Skeletal muscle cell (primary cell): ENCODE measurements at regions not wholly inside any gene's neighbourhood (a gene's known extent, or its start where the extent isn't known, plus 50 kb on each side); places are given as distances from the start of the nearest gene placed in this dataset.

Experiments
- DNase-seq: peaks from one replicate; pipeline ENCODE4 v3.0.0-alpha.2; 2010; ENCODE audit warnings: low read depth
- H3K4me3 ChIP-seq: 2 replicates; pipeline ENCODE4 v1.5.1; 2011; ENCODE audit warnings: low read depth, mild to moderate bottlenecking, control low read depth, low read length, moderate library complexity

DNA sequence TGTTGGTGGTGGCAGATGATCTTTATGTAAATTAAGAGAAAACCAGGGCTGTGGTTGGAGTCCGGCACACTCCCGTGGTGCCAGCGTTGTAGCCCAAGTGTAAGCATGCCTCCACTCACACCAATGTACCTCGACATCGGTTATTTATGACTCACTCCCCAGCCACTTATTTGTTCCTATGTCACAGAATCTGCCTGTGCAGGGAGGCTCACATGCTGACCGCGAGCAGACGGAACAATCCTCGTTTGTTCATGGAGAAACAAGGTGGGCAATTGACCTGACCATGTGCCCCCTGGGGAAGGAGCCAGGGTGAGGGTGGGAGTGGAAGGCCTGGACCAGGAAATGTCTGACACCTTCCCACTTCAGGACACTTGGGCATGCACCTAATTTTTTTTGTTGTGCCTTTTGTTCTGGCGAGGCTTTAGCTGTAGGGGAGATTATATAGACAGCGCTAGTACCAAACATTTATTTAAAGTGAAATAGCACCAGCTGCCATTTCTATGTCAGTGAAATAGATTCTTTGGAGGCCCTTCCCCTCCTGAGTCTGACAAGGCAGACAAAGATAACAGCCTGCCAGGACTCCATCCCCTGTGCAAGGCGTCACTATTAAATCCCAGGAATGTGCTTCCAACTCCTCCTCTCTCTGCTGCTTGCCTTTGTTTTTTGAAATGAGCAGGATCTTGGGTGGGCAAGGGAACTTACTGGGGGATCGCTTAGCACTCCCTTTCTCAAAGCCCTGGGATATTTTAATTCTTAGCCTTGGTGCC lies 394.2 kb downstream of the FGF9 start:
- no peak overlapping the region for H3K4me3 ChIP-seq
- no peak for DNase-seq

DNA sequence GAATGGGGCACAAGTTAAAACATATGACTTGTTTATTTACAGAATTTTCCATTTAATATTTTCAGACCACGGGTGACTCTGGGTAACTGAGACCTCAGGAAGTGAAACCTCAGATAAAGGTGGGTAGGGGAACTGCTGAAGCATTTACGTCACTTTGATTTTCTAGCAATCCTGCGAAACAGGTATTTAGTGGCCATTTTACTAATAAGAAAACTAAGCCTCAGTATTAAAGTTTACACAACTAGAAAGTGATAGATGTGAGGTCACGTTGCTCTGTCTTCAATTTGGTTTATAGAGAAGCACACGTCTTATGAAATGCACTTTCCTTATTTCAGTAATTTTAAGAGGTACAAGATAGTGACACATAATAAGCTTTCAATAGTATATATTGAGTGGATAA lies 402.8 kb downstream of the FGF9 start:
- H3K4me3 ChIP-seq: no peak overlapping the region
- DNase-seq: no peak

DNA sequence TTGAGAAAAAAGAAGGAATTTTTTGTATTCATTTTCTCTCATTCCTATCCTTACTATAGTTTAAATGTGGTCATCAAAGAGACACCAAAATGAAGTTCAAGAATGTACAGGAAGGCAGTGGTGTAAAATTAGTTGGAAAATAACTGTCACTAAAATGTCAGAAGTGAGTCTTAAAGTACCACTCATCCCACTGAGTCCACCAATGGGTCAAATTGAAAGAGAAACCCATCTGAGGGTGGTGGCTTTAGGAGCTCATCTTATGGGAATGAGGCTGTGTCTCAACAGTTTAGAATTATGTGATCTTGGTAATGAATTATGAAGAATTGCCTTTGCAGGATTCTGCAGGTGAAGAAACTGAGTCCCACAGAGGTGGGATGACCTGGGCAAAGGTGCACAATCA lies 403.5 kb downstream of the FGF9 start:
- no peak overlapping the region for H3K4me3 ChIP-seq
- DNase-seq: no peak

DNA sequence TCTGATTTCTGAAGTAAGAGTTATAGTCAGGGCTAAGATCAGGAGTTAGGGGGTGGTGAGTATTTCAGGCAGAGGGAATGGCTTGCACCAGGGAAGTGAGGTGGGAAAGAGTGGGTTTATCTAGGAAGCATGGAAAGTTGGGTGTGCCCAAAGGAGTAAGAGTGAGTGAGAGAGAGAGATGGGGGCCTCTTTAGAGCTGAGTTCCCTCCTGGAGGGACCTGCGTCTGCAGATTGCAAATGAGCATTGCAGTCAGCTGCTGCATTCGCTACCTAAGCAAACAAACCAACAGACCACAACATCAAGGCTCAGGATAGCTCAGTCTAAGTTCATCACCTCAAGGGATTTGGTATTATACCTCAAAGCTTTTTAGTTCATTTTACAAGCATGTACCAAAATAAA lies 405.8 kb downstream of the FGF9 start:
- no peak for DNase-seq
- H3K4me3 ChIP-seq: no peak overlapping the region

DNA sequence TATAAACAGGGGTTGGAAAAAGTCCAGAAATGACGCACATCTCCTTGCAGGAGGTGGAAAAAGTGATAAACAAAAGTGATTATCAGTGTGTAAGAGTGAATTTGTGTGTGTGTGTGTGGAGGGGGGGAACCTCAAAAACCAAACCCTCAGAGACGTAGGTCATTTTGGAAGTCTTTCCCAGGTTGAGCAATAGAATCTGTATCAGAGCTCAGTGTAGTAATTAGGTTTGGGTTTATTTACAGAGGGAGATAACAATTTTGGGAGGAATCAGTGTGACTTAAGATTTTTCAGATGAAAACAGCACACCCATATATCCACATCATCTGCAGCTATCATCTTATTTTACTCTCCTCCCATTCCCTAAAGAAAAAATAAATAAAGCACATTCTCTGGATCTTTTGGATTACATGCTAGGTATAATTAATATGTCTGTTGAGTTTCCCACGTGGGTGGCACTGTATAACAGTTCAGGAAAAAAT lies 406.4 kb downstream of the FGF9 start:
- no peak for DNase-seq
- no peak overlapping the region for H3K4me3 ChIP-seq

DNA sequence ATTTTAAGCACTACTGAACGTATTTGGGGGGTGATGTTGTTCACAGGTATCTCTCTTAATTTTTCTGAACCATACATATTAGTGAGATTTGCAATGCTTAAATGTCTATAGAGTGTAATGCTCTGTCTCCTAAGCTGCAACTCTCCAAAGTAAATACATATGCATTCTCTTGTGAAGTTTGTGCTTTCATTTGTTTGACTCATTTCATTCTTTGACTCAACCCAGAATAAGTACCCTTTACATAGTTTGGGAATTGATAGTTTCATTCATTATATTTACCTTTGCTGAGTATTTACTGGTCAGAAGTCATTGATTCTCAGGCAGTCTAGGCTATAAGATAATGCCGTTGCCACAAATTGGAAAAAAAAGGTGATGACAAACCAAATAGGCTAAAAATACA lies 406.9 kb downstream of the FGF9 start:
- H3K4me3 ChIP-seq: no peak overlapping the region
- no peak for DNase-seq

DNA sequence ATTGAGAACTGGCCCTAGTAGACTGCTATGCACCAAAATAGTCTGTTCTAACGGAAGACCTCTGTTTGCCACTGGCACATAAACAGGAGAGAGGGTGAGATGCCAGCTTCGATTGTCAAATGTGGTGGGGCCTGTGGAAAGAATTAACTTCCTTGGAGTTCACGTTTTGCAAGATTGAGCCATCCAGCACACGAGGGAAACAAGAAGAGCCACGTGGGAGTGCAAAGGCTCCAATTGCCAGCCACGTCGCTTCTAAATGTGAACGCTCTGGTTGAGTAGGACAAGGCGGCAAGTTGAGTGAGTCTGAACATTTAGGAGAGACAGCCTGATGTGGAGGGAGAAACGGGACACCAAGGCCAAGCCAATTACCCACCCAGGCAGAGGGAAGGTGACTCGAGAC lies 409.1 kb downstream of the FGF9 start:
- no peak for DNase-seq
- no peak overlapping the region for H3K4me3 ChIP-seq

DNA sequence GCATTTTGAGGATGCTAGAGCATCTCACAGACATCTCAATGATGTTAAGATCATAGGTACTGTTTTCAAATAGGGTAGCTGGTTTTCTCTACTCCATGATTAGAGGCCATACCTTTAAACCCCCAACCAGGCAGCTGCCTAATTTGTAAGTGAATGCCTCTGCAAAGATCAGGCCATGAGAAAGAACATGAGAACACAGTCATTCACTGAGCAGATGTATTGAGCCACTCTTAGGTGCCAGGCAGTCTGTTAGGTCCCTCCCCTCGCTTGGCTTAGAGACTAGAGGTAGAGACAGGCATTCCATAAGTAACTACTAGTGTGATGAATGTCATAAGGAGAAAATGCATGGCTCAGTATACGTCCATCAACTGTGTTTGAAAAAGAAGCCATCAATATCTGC lies 410.0 kb downstream of the FGF9 start:
- no peak for DNase-seq
- H3K4me3 ChIP-seq: no peak overlapping the region

DNA sequence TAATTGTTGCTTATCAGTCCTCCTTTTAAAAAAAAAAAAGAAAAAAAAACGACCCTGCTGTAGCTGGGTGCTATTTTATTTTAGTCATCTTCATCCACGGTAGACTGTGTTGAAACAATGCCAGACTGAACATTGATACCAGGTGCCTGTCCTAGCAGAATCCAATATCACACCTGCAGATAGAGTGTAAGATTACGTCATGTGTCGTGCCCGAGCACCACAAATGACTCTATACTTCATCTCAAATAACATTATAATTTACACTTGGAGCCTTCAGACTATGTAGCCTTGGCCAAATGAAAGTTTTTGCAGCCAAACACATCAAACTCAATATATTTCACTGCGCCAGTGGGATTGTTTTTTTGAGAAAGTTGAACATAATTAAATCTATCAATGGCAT lies 410.6 kb downstream of the FGF9 start:
- H3K4me3 ChIP-seq: no peak overlapping the region
- no peak for DNase-seq

DNA sequence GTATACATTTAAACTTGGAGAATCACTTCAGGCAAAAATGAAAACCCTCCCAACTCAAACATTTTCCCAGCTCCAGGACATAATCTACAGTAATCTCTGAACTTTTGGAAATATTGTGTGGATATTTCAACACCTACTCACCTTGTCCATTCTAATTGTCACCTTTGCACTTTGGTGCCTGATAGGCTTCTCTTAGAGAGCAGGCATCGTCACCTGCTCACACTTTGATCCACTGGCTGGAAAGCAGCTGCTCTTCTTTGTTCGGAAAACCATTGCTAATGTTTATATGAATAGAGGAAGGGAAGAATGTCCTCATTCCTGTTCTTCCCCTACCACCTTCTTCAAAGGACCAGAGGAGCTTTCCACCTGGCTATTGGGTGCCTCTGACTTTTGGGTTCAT lies 411.2 kb downstream of the FGF9 start:
- DNase-seq: no peak
- H3K4me3 ChIP-seq: no peak overlapping the region

DNA sequence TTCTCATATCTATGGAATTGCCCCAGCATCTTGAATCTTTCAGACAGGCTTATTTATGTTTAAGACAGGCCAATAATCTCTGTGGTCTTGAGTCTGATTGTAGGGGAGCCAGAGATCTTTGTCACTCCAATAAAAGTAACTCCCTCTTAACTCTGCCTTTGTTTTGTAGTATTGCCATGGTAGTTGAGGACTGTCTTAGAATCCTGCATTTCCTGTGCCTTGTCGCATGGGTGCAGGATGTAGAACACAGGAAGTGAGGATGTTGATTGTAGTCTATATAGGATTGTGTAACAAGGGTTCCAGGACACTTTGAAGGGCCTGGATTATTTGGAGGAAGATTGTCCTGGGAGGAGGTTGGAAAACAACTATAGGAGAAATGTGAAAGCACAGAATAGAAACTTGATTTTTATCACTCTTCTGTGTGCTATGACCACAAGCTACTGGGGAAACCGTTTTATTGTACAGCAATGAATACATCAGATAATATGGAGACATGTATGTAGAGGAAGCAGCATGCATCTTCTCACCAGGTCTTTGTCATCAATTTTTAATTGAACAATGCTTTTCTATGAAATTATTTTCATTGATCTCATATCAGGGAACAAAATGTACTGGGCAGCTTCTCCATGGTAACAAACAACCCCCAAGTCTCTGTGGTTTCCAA lies 411.7 kb downstream of the FGF9 start:
- no peak for DNase-seq
- H3K4me3 ChIP-seq: no peak overlapping the region

DNA sequence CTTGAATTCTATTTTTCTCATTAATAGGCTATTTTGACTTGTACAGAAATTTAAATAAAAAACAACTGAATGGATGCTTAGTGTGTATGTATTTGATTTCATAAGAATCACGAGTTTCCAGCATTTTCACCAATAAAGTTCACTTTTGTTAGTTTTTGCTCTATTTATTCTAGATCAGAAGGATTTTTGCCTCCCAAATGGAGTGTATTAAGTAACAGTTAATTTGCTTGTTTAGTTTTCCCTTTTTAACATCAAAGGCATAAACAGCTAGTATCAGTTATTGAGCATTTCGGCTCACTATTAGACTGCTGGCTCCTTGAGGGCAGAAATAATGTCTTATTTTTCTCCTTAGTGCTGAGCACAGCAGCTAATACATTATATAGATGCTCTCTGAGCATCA lies 414.1 kb downstream of the FGF9 start:
- DNase-seq: no peak
- no peak overlapping the region for H3K4me3 ChIP-seq

DNA sequence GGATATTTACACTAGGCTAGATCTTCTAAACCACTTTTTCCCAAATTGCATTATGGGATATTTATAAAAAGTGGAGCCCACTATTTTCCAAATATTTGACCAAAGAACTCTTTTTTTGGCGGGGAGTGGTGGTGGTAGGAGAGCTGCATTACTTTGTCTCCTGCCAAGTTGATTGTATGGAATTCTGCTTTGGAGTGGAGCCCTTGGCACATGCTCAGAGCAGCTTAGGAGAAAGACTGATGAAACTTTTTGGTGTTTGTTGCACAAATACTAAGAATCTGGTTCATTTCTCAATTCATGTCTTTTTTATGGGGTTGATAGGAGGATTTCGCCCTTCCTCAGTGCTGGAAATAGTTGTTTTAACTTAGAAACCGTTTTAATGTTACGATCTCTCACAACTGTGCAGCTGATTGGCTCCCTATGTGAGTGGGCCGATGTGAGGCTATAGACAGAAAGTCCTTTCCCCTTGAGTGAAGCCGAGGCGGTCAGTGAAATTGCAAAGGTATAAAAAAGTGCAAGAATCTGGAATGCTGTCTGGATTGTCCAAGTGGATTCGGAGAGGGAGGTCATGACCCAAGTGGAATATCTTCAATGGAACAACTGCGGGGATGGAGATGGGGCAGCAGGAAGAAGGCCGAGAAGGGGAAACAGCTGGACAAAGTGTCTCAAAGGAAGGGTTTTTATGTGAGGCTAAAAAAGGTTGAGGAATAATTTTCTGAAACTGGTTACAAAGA lies 415.9 kb downstream of the FGF9 start:
- DNase-seq: no peak
- no peak overlapping the region for H3K4me3 ChIP-seq

DNA sequence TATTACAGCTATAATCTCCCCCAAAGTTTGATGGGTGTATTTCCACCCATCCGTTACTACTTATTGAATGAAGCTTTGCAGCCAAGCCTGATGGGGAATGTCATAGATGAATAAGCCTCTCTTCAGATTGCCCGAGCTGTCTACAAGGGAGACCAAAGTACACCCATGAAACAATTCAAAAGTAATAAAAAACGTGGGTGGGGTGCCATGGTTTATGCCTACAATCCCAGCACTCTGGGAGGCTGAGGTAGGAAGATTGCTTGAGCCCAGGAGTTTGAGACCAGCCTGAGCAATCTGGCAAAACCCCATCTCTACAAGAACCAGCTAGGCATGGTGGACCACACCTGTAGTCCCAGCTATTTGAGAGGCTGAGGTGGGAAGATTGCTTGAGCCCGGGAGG lies 419.2 kb downstream of the FGF9 start:
- DNase-seq: no peak
- no peak overlapping the region for H3K4me3 ChIP-seq

DNA sequence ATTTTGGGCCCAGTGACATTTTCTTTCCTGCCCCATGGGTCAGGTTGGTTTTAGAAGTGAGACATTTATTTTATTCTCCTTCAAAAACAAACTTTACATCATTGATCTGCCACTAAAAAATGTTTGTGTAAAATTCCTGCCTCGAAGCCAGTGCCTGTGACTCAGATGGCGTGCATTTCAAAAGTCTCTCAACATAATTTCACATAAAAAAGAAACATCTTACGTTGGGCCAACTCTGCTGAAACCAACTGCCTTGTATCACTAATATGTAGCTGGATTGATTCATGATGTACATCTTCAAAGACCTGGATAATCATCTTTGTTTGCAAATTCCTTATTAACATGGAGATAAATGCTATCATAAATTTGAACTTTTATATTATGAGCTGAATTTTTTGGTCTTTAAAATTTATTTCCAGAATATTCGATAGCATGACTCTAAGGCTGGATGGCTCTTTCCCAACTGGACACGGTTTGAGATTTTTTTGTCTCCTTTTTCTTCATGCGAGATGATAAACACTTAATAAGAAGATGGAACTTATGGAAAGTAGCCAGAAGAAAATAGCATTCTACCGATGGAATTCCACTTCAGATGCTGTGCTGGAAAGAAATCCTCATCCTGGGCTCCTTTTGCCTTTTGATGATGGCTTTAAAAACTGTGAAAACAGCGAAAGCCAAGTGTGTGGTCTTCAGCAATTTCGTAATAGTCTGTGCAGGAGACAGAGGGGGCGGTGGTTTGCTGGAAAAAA lies 420.5 kb downstream of the FGF9 start:
- DNase-seq: no peak
- H3K4me3 ChIP-seq: no peak overlapping the region

DNA sequence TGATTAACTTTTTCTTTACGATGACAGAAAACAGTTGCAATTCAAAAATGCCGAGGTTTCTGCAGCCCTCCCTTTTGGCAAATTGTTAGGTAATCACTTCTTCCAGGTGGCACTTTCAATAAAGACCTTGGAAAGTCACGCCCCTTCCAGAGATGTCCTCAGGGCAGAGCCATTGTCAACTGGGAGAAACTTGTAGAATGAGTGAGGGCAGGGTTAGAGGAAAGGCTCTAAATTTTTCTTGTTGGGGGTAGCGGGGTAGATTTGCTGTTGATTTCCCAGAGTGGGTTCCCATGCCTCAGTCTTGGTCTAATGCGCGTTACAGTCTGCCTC lies 421.1 kb downstream of the FGF9 start:
- no peak overlapping the region for H3K4me3 ChIP-seq
- DNase-seq: no peak

DNA sequence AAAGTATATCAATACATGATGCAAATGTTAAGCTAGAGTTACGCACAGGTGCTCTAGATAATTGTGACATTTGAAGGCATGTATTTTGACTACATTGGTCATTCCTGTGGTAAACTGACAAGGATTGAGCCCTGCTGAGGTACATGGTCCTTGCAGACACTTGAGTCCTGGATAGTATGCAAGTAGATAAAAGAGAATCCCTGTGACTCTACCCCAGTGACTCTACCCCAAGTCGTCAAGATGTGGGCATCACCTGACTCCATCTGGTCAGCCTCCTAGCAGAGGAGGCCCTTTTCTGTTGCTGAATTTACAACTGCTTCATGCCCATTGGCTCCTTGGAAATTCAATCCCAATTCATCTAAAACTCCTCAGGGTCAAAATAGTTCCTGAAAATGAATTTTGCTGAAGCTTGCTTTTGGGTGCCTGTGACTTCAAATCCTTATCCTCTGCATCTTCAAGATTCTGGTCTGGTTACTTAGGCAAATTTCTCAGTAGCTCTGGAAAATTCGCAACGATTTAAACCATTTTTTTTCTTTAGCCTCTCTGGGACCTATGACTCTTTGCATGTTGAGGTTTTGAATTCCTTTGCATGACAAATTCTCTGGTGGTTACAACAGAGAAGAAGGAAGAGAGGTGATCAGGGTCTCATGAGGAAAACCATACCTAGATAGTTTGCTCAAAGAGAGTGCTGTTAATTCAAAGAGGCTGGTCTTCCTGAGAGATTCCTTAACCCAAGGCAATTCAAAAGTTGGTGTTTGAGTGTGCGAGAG lies 422.1 kb downstream of the FGF9 start:
- no peak for DNase-seq
- no peak overlapping the region for H3K4me3 ChIP-seq

DNA sequence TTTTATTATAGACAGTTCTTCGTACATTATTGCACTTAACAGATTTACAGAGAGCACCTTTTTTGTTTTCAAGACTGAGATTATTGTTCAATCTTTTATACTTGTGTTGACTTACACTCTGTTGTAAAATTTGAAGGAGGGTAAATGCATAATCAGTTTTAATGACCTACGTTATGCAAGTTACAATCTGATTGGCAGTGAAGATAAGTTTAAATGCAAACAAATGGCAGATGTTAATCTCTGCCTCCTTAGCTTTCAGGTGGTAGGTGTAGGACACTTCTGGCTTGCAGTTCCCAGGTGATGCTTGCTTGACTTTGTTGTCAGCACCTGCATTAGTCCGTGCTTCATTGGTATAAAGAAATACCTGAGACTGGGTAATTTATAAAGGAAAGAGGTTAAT lies 424.9 kb downstream of the FGF9 start:
- H3K4me3 ChIP-seq: no peak overlapping the region
- no peak for DNase-seq

DNA sequence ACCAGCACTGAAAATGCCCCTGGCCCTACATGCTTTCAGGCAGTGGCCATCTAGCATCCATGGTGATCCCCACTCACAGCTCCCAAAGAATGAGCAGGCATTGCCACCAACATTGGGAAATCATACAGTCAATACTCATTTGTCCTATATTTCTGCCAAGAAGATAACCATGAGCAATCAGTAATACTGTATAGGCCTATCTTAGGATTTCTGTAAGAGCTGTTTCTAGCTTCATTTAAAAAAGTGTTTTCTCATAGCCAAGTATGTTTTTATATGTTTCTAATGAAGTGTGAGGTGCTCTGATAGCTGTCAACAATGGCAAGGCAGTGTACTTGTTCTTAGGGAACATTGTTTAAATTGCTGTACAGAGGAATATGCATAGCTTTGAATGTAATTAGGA lies 428.7 kb downstream of the FGF9 start:
- H3K4me3 ChIP-seq: no peak overlapping the region
- DNase-seq: no peak
